NB4 (cell line): ENCODE measurements at regions not wholly inside any gene's neighbourhood (a gene's known extent, or its start where the extent isn't known, plus 50 kb on each side); places are given as distances from the start of the nearest gene placed in this dataset.

Experiments used
- CTCF ChIP-seq: IDR thresholded peaks from one replicate; pipeline ENCODE4 v1.5.1; 2012; ENCODE audit warnings: low read depth, low read length
- MAX ChIP-seq: IDR thresholded peaks from 2 replicates; pipeline ENCODE4 v1.6.1; 2011; ENCODE audit warnings: low read depth, low read length
- MYC ChIP-seq: IDR thresholded peaks from 2 replicates; pipeline ENCODE4 v1.6.1; 2011; ENCODE audit warnings: low read depth, low read length
- POLR2A ChIP-seq: IDR thresholded peaks from 2 replicates; pipeline ENCODE4 v1.6.1; 2011; ENCODE audit warnings: mild to moderate bottlenecking; ENCODE audit not compliant: insufficient read length; ENCODE audit errors: extremely low read depth

- TF ChIP-seq CTCF (peak; percentile 96), POLR2A (no peak), MYC (no peak), MAX (no peak)
These were observed 89.0 kb upstream of the MAP1B start for GRCh38 chr5:72018143-72018803.
